ENCODE measurements at regions not wholly inside any gene's neighbourhood (a gene's known extent, or its start where the extent isn't known, plus 50 kb on each side); places are given as distances from the start of the nearest gene placed in this dataset.

DNA sequence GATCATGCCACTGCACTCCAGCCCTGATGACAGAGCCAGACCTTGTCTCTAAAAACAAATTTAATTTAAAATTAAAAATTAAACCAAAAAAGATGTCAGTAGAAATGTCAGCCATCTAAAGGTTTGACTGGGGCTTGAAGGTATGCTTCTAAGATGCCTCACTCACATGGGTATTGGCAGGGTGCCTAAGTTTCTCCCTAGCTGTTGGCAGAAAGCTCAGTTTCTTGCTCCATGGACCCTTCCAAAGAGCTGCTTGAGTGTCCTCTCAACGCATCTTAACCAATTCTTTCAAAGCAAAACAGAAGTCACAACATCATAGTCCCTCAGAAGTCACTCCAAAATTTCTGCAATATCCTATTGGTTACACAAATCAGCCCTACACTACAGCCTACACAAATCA lies 231.0 kb upstream of the ADGRL2 start:
- no peak for DNase-seq

DNA sequence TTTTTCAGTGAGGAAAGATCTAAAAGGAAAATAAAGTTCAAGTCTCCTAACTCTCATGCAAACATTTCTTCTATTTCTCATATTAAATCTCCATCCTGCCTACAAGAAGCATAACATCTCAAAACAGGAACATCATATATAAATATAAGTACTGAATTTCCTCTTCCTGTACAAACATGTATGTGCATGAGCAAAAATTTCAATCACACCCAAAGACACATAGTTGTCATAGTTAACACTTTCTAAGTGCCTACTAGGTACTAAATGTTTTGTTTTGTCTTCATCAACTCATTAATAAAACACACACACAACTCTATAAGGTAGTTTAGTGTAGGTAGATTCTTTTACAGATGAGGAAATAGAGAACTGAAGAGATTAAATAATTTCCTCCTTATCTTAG lies 237.1 kb upstream of the ADGRL2 start:
- no peak for DNase-seq

DNA sequence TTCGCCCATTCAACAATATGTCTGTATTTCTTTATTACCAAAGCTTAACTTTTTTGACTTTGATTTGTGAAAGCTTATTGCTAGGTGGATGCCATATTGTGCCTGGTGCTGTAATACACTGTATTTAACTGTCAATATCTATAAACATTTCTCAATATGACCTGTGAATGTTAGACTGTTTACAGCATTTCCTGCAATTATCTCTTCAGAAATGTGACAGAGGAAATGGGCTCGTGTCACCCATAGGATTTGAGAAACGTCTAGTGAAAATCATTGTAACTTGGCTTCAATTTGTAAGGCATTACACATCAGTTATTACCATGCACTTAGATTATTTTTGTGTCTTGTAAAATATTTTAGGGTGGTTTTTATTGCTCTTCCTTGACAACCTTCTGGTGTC lies 237.8 kb upstream of the ADGRL2 start:
- DNase-seq = no peak

DNA sequence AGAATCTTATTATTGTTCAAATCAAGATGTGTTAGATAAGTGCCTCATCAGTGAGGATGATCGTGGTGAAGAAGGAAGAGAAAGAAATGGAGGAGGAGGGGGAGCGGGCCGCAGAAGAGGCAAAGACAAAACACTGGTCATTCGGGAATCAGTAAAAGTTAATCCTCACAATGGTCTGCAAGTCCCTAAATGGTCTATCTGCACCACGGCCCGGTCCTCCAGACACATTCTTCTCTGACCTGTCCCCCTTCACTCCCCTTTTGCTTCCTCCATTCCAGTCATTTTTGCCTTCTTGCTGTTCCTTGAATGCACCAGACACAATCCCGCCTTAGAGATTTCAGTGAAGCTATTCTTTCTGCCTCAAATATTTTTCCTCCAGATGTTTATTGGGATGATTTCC lies 240.1 kb upstream of the ADGRL2 start:
- DNase-seq = no peak

DNA sequence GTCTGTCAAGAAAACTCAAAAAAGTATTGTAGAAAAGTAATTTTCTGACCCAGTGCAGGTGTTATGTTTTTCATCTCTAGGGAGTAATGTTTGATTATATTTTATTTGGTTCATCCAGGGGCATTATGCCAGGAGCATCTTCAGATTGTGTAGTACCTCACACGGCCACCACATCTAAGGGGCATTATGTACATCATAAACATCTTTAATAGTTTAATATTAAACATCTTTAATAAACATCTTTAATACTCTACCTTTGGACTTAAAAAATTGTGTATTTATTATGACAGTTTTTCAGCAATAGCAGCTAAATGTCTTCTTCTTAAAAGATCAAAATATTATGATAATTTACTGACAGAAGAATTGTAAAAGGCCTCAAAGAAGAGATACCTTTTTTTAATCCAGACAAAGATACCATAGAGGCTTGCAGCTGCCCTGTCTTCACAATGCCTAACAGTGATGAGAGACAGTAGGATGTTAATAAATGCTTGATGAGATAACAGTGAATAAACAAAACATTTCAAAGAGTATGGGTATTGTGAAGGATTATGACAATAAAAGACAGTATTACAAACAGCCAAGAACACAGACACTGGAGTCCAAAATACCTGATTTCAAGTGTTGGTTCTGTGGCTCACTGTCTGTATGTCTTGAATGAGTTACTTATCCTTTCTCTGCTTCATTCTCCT lies 240.9 kb upstream of the ADGRL2 start:
- peak; percentile 11 for DNase-seq

DNA sequence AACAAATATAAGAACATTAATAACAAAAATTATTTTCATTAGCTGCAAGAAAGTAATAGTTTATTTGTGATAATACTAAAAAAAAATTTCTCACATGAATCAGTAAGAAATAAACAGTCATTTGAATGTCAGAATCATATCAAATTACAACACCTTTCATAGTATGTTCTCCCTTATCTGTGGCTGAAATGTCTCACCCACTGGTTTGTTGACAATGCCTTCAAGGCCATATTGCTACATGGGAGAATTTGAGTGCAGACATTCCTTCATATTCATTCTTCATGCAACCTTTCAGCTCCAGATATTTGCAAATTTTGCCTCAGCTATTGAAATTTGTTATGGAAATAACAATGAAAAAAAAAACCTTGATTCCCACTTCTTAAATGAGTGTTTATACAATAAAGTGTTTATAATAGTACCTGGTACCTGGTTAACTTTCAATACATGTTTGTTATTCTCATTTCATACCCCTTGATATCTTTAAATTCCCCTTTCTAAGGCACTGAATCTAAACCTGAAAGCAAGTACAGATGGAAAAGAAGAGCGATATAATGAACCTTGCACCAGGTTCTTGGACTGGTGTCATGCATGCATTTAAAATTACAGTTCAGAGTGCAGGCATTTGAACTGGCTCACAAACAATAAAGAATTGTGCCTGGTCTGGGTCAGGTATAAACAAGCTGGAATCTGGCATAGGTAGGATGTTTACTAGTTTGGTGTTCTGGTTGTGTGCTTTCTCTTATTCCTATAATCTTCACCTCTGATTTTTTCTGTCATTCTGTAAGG lies 242.2 kb upstream of the ADGRL2 start:
- no peak for DNase-seq

DNA sequence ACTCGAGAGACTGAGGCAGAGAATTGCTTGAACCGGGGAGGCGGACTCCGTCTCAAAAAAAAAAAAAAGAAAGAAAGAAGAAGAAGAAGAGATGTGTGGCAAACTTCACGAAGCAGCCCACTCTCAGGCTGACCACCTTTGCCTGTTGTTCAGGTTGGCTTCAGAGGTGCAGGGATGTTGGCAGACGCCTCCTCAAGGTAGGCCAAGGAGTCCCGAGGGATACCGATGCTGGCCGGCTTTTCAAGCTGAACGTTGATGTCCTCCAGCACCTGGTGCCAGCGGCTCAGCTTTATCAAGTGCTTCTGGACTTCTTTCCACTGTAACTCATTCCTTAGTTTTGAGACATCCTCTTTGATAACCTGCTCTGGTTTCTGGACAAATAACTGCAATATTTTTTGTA lies 243.8 kb upstream of the ADGRL2 start:
- DNase-seq = no peak

DNA sequence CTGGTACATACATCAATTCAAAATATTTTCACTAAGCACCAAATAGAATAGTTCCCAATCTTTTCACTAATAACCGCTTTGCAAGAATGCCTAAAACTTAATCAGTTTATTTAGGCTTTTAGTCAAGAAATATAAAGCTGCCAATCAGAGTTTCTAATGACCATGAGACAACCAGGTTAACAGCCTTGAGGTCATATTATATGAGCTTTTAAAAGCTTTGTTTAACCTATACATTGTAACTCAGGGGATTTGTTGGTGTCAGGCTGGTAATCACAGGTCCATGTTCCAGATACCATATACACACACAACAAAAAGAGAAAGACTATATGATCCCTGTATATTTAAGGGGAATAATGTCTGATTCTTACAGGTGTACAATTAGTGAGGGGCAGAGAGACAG lies 246.2 kb upstream of the ADGRL2 start:
- peak; percentile 41 for DNase-seq

DNA sequence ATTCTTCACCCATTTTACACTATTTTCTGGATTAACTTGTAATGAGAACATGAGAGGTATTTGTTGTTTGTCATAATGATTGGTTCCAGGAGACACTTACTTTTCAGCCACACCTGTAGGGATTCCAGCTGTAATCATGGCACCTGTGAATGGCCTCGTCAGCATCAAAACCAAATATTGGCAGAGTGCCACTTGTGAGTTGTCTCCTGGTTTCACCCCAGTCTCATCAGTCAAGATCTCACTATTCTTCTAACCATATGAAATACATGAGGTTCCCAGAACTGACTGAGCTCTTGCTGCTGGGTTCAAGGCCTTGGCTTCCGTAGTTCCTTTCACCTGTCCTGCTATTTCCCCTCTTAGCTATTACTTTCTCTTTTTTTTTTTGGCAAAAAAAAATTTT lies 246.6 kb upstream of the ADGRL2 start:
- peak; percentile 96 for DNase-seq

DNA sequence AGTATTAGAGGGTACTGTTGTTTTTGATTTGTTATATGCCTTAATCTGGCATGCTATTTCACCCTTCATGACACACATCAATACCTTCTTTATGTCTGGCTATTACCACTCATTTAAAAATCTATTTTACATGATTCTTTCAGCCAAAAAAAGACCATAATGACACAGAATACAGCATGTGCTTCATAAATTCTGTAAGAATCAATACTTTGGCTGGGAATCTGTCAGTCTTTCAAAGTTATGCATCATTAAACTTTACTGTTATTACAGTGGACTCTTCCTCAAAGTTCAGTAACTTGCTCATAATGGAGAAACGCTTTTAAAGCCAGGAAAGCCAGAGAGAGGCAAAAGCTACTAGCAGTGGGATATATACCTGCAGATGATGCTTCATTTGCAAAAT lies 247.2 kb upstream of the ADGRL2 start:
- no peak for DNase-seq

DNA sequence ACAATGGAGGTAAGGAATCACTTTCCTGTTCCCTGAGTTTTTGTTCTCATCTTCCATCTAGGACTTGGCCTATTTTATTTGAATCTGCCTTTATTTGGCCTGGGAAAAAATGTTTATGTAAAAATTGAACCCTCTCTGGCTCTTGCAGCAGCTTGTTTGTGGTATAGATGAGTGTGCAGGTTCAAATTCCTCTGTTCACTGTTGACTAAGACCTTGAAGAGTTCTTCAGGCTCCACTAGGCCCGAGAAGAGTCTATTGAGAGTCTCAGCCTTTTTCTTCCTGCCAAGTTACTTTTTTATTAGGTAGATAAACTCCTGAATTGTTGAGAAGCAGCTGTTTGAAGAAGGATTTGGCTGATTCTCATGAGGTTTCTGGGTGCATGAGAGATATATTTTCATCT lies 248.8 kb upstream of the ADGRL2 start:
- peak; percentile 45 for DNase-seq

DNA sequence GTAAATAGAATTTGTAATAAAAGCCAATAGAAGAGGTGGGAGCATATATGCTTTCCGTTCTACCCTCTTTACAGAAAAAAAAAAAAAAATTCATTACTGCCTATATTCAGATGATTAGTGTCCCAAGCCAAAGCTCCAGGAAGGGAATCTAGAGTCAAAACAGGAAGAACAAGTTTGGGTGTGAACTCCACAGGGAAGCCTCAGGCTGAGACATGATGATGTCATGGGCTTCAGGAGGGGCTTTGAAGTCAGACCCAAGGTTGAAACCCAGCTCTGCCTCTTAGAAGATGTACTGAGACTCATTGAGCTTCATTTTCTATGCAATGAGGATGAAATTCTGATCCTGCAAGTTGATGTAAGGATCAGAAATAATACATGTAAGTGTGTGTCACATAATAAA lies 250.0 kb upstream of the ADGRL2 start:
- peak; percentile 55 for DNase-seq

DNA sequence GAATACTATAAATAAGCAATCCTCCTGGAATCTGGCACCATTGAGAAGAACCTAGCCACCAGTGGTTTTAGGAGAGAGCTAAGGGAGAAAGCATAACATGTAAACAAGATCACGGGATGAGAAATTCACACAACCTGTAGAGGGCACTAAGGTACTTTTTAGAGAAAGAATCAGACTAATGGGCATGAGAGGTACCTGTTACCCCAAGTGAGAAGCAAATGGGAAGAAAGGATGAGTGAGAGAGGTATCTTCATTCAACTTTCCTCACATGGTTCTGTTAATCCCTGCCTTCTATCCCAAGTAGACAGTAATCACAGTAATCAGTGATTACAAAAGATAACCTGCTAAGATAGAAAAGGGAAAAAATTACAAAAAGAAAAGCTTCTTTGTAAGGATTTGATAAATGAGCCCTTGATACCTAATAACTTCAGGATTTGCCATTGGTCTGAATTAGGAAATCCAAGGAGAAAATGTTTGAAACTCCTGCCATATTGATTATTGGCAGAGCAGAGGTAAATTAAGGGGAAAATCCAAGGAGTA lies 251.1 kb upstream of the ADGRL2 start:
- peak; percentile 84 for DNase-seq

DNA sequence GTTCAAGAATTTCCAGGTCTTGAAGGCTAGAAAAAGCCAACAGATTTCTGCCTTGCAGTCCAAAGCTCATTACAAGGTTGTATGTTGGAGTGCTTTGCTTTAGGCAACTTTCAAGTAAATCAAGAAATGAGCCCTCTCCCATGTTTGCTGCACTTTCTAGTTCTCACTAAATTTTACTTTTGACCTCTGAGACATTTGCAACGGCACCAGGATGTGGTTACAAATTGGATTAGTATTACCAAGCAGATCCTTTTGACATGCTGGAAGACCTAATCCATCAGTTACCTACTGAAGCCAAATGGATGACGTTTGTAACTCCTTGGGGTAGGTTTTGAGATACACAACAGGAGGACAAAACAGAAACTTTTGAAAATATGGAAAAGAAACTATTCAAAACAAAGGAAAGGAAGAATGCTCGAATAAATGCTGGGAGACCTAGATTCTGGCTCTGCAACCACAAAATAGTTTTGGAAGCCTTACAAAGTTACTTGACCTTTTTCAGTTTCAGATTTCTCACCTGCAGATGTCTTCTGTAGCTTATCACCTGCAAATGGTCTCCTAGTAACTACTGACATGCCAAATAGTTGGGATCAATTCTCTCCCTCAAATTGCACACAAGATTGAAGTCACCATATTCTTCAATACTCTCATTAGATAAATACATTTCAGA lies 251.7 kb upstream of the ADGRL2 start:
- DNase-seq = no peak

DNA sequence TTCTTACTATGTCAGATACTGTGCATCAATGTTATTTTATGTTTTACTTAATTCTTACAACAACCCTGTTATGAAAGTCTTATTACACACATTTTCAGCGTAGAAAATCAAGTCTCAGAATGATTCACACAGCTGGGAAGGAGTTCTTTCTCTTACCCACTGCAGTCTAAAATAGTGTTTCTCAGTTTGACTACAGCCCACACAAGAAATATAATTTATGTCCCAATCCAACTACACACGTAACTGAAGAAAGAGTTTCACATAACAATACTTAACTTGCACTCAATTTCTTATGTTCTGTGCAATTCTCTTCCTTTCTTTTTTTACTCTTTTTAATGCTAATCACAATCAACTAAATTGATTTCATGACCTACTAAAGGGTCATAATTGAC lies 252.8 kb upstream of the ADGRL2 start:
- DNase-seq = no peak

DNA sequence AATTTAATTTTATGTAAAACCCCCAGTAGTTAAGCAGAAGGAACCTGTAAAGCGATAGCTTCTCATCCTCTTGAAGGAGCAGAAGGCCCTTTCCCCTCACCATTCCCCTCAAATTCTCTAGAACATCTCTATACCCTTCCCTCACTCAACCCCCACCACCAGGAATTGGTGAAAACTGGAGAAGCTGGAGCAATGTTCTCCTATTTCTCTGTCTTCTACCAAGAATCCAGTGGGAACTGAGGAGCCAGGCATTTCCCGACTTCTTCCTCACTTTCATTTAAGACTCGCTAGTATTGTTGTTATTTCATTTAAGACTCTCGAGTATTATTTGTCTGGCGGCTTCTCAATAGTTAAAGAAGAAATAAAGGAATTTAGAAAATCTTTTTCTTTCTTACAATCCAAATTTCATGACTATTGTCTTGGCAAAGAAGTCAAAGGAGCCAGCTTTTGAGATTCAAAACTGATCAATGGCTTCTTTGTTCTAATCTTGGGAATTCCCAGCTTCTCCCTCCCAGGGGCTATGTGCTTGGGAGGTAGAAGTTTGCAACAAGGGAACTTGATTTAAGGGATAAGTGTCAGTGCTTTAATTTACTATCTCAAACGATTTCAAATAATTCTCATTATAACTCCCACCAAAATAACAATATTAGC lies 253.3 kb upstream of the ADGRL2 start:
- no peak for DNase-seq

DNA sequence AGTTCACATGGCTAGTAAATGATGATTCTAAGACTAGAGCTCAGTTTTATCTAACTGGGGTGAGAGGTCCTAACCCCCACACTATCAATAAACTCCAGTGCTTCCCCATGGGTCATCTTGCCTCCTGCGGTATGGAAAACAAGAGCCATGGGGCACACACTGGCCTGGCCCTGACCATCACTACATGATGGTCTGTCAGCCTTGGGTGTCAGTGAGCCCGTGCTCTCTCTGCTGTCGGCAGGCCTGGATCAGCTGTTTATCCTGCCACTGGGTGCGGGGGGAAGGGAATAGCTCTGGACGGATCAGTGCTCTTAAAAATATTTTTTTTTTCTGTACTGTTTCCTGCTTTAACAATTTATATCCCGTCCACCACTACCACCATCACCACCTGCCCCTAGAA lies 255.0 kb upstream of the ADGRL2 start:
- DNase-seq = no peak

DNA sequence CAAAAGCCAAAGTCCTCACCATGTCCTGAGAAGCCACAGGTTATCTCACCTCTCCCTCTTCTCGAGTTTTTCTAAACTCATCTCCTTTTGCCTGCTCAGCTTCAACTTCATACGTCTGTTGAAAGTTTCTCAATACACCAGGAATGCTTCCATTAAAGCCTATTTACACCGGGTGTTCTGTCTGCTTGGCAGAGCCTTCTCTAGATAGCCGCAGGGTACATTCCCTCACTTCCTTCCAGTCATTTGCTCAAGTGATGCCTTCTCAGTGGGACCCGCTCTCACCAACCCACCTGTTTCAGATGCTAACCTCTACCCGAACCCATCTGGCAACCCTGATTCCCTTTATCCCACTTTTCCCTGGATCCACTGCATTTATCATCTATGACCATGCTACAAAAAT lies 257.0 kb upstream of the ADGRL2 start:
- no peak for DNase-seq

DNA sequence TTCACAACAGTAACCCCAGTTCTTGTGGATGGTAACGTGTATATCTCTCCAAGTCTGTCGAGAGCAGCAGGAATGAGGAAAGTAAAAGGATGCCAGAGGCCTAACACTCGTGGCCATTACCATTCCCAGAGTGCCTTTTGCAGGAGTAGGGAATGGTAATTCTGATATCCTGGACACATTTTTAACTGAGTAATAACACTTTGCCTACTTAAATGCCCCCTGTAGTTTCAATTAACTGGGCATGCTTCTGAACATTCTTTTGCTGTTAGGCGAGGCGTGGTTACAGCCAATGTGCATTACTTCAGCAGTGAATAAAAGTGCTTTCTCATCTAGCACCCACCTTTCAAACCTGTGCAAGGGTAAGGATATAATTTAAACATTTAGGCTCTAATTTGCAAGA lies 258.5 kb upstream of the ADGRL2 start:
- no peak for DNase-seq

DNA sequence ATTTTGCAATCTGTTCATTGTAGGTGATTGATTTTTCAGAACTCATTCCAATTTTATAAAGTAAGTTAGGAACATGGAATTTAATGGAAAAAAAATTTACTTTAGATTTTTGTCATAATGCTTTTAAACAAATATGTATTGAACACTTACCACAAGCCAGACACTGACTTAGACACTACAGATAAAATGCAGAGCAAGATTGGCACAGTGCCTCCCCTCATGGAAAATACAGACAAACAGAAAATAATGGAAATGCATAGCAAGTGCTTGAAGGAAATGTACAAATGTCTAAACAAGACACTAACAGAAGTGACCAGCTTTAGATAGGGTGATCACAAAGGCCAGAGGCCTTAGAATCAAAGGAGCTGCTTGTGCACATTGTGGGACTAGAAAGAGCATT lies 260.5 kb upstream of the ADGRL2 start:
- no peak for DNase-seq

DNA sequence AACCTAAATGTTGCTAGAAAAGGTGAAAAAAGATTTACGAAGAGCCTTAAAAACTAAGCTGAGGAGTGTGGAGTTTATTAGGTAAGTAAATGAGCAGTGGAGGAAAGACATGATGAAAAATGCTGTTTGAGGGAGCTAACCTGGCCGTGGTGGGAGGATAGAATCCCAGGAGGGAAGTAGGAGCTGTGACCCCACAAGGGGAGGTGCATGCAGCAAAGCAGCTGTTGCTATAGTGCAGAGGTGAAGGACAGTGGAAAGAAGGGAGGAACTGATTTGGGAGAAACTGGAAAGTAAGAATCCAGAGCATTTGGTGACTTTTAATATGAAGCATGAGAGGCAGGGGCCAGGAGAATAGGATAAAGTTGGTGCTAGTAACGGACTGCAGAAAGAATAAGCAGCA lies 271.7 kb upstream of the ADGRL2 start:
- no peak for DNase-seq

DNA sequence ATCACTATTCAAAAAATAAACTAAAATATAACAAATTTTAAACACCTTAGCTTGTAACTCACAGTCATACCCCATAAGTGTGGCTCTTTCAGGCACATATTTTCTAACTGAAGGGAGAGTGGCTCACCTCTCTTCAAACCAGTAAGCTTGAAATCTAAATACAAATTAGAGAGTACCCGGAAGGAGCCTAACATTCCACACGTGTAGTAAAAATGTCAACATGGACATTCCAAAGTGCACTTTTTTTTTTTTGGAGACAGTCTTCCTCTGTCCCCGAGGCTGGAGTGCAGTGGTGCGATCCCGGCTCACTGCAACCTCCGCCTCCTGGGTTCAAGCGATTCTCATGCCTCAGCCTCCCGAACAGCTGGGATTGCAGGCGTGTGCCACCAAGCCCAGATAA lies 275.6 kb upstream of the ADGRL2 start:
- no peak for DNase-seq

DNA sequence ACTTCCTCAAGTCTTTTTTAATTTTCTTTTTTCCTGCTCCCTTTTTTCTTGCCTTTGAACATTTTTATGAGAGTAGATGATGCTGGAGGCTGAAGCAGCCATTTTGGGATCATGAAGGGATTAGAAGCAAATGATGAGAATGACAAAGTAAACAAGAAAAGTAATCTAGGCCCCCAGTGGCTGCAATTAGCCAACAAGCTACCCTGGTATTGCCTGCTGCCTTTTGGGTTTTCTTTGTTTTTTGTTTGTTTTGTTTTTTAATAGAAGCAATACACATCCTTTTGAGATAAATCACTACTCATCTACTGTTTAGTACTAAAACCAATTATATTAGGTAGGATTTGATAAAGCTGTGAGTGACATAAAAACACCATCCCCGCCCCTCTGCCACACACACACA lies 280.7 kb upstream of the ADGRL2 start:
- no peak for DNase-seq

DNA sequence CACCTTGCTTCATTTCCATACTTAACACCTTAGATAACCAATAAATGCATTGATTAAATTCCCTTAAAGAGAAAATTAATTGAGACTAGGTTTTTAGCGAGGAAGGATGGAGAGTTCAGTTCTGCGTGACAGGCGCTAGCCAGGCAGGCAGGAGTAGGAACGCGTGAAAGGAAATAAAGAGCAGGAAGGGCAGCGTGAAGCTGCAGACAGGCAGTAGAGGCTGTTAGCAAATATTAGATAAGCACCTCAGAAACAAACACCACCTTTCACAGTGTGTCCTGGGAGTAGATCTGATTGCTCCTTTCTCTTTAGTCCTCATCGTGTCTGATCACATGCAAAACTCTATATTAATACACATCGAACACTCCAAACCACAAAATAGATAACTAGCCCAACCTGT lies 282.7 kb upstream of the ADGRL2 start:
- peak; percentile 45 for DNase-seq

All from NCI-H510A treated with DMSO at 0.1 percent for 48 hours (cell line).